GM23338 (cell line): ENCODE measurements at regions not wholly inside any gene's neighbourhood (a gene's known extent, or its start where the extent isn't known, plus 50 kb on each side); places are given as distances from the start of the nearest gene placed in this dataset.

Experiments used
- ATAC-seq: fragments of 200-7000 bp; cut with Tn5 transposase; 3 replicates; pipeline ENCODE4 v1.9.1; 2020
- DNase-seq: peaks from one replicate; pipeline ENCODE4 v3.0.0-alpha.2; 2015; ENCODE audit warnings: low spot score
- H2AFZ ChIP-seq: fragments of 200-600 bp; sonication (generic); 2 replicates; pipeline ENCODE4 v1.8.0; 2016; ENCODE audit warnings: antibody characterized with exemption, mild to moderate bottlenecking, moderate library complexity
- H3F3A ChIP-seq: fragments of 200-600 bp; sonication (generic); replicated peaks from 2 replicates; pipeline ENCODE4 v1.8.0; 2017; ENCODE audit warnings: antibody characterized with exemption, mixed run types, low read depth
- H3K27ac ChIP-seq: fragments of 200-600 bp; sonication (generic); 2 replicates; pipeline ENCODE4 v1.6.1; 2016; ENCODE audit warnings: low read depth
- H3K27me3 ChIP-seq: fragments of 200-600 bp; sonication (generic); 2 replicates; pipeline ENCODE4 v1.8.0; 2016; ENCODE audit warnings: mild to moderate bottlenecking, mixed run types, moderate library complexity; ENCODE audit not compliant: insufficient read depth
- H3K36me3 ChIP-seq: fragments of 200-600 bp; sonication (generic); 2 replicates; pipeline ENCODE4 v1.8.0; 2016; ENCODE audit warnings: mild to moderate bottlenecking; ENCODE audit not compliant: insufficient read depth
- H3K4me1 ChIP-seq: fragments of 200-600 bp; sonication (generic); 2 replicates; pipeline ENCODE4 v1.8.0; 2016; ENCODE audit warnings: mild to moderate bottlenecking, moderate library complexity; ENCODE audit not compliant: insufficient read depth
- H3K4me2 ChIP-seq: fragments of 200-600 bp; sonication (generic); 2 replicates; pipeline ENCODE4 v1.7.1; 2017; ENCODE audit warnings: mixed run types
- H3K4me3 ChIP-seq: fragments of 200-600 bp; sonication (generic); 2 replicates; pipeline ENCODE4 v1.6.1; 2016; ENCODE audit warnings: mixed run types
- H3K79me2 ChIP-seq: fragments of 200-600 bp; sonication (generic); replicated peaks from 2 replicates; pipeline ENCODE4 v1.8.0; 2017; ENCODE audit warnings: mild to moderate bottlenecking; ENCODE audit not compliant: insufficient read depth
- H3K9me2 ChIP-seq: fragments of 200-600 bp; sonication (generic); 2 replicates; pipeline ENCODE4 v1.8.0; 2017; ENCODE audit not compliant: insufficient read depth
- H4K20me1 ChIP-seq: fragments of 200-600 bp; sonication (generic); replicated peaks from 2 replicates; pipeline ENCODE4 v1.8.0; 2017; ENCODE audit warnings: mild to moderate bottlenecking; ENCODE audit not compliant: insufficient read depth
- H3K27ac Mint-ChIP-seq: 2 replicates; pipeline ENCODE4 v1.8.0; 2020; ENCODE audit warnings: inconsistent platforms, mild to moderate bottlenecking, moderate library complexity, mixed read lengths
- H3K27me3 Mint-ChIP-seq: 3 replicates; pipeline ENCODE4 v1.8.0; 2022; ENCODE audit warnings: low read depth, mild to moderate bottlenecking, moderate library complexity, mixed read lengths, inconsistent platforms; ENCODE audit not compliant: insufficient read depth, poor library complexity
- H3K36me3 Mint-ChIP-seq: 3 replicates; pipeline ENCODE4 v1.8.0; 2021; ENCODE audit warnings: low read depth, mild to moderate bottlenecking, inconsistent platforms, moderate library complexity, mixed read lengths
- H3K4me1 Mint-ChIP-seq: 3 replicates; pipeline ENCODE4 v1.8.0; 2020; ENCODE audit warnings: mild to moderate bottlenecking, inconsistent platforms, mixed read lengths
- H3K4me3 Mint-ChIP-seq: 3 replicates; pipeline ENCODE4 v1.8.0; 2021; ENCODE audit warnings: moderate library complexity, mild to moderate bottlenecking, inconsistent platforms, mixed read lengths
- H3K9me3 Mint-ChIP-seq: 3 replicates; pipeline ENCODE4 v1.8.0; 2020; ENCODE audit warnings: moderate library complexity, mild to moderate bottlenecking, inconsistent platforms, mixed read lengths
- EZH2 ChIP-seq: fragments of 200-600 bp; sonication (generic); IDR thresholded peaks from one replicate; pipeline ENCODE4 v1.8.0; 2017; ENCODE audit warnings: antibody characterized with exemption, mild to moderate bottlenecking, low read depth; ENCODE audit not compliant: unreplicated experiment
- NANOG ChIP-seq: IDR thresholded peaks from 2 replicates; pipeline ENCODE4 v1.6.1; 2016; ENCODE audit warnings: antibody characterized with exemption, borderline replicate concordance
- POLR2AphosphoS5 ChIP-seq: IDR thresholded peaks from 2 replicates; pipeline ENCODE4 v1.6.1; 2016; ENCODE audit warnings: antibody characterized with exemption, low read depth
- REST ChIP-seq: IDR thresholded peaks from one replicate; pipeline ENCODE4 v1.6.1; 2018; ENCODE audit warnings: antibody characterized with exemption; ENCODE audit not compliant: unreplicated experiment
- ZNF331 ChIP-seq: fragments of 250-450 bp; sonication (Bioruptor Pico); IDR thresholded peaks from 2 replicates; pipeline ENCODE4 v1.5.0; 2020; ENCODE audit warnings: low read depth, mild to moderate bottlenecking, moderate library complexity
- ZNF462 ChIP-seq: fragments of 250-450 bp; sonication (Bioruptor Pico); IDR thresholded peaks from 2 replicates; pipeline ENCODE4 v1.5.0; 2020; ENCODE audit warnings: mild to moderate bottlenecking, moderate library complexity

GRCh38 chr2:81714817-81715216, 1410.3 kb upstream of the LRRTM1 start (continued):
- TF ChIP-seq EZH2, result no peak

GRCh38 chr2:81706856-81707255, 1402.3 kb upstream of the LRRTM1 start:
- Histone ChIP-seq H2AFZ (no peak overlapping the region), H3F3A (no peaks in the 10 kb centered on the region), H3K4me1 (no peaks in the 10 kb centered on the region), H3K9me2 (peaks cover 3% of the 10 kb centered on the region; the same call in 1 of the 2 replicates), H4K20me1 (no peaks in the 10 kb centered on the region), H3K4me2 (no peak overlapping the region), H3K4me3 (no peak overlapping the region), H3K36me3 (no peaks in the 10 kb centered on the region), H3K27me3 (no peaks in the 10 kb centered on the region), H3K79me2 (no peaks in the 10 kb centered on the region), H3K27ac (no peak overlapping the region)
- Mint-ChIP-seq H3K36me3 (no peaks in the 10 kb centered on the region), H3K27me3 (no peaks in the 10 kb centered on the region), H3K27ac (no peak overlapping the region), H3K4me1 (no peaks in the 10 kb centered on the region), H3K9me3 (no peaks in the 10 kb centered on the region), H3K4me3 (no peak overlapping the region)
- ATAC-seq (no peak), DNase-seq (peak; percentile 2)
- TF ChIP-seq ZNF331 (CRISPR knock-in tag) (no peak), POLR2AphosphoS5 (no peak), REST (no peak), NANOG (no peak), ZNF462 (CRISPR knock-in tag) (no peak)
